SH-SY5Y (cell line): ENCODE measurements at regions not wholly inside any gene's neighbourhood (a gene's known extent, or its start where the extent isn't known, plus 50 kb on each side); places are given as distances from the start of the nearest gene placed in this dataset.
A peak's percentile ranks its signal among the peaks of the same experiment; 100 is the strongest.

Source experiments
- GATA2 ChIP-seq: IDR thresholded peaks from 2 replicates; pipeline ENCODE4 v1.6.1; 2011; ENCODE audit warnings: mild to moderate bottlenecking, low read depth, low read length
- GATA3 ChIP-seq: IDR thresholded peaks from 2 replicates; pipeline ENCODE4 v1.6.1; 2011; ENCODE audit warnings: low read depth, mild to moderate bottlenecking, low read length, moderate library complexity

GRCh38 chr6:78132671-78133410 is 480.0 kb downstream of the MEI4 start:
- no peak for TF ChIP-seq GATA3
- no peak for TF ChIP-seq GATA2

GRCh38 chr6:78150425-78150824 is 497.6 kb downstream of the MEI4 start:
- TF ChIP-seq GATA3: no peak

GRCh38 chr6:78153976-78154375 is 501.1 kb downstream of the MEI4 start:
- TF ChIP-seq GATA2 (no peak), GATA3 (no peak)

GRCh38 chr6:78157606-78158005 is 504.8 kb downstream of the MEI4 start:
- TF ChIP-seq GATA3 (no peak), GATA2 (no peak)

- TF ChIP-seq GATA2: no peak
Measured at GRCh38 chr6:78188891-78189290, 536.1 kb downstream of the MEI4 start.

- TF ChIP-seq GATA2: no peak
Measured at GRCh38 chr6:78192057-78192456, 539.2 kb downstream of the MEI4 start.

- TF ChIP-seq GATA3 (no peak), GATA2 (no peak)
Measured at GRCh38 chr6:78199044-78199443, 546.2 kb downstream of the MEI4 start.

- no peak for TF ChIP-seq GATA3
- TF ChIP-seq GATA2: no peak
Measured at GRCh38 chr6:78222226-78222625, 569.4 kb downstream of the MEI4 start.

- TF ChIP-seq GATA3: no peak
- no peak for TF ChIP-seq GATA2
Measured at GRCh38 chr6:78231002-78231401, 578.2 kb downstream of the MEI4 start.

- TF ChIP-seq GATA2 (no peak), GATA3 (no peak)
Measured at GRCh38 chr6:78243519-78243918, 590.7 kb downstream of the MEI4 start.

- TF ChIP-seq GATA3: no peak
- TF ChIP-seq GATA2: no peak
Measured at GRCh38 chr6:78251931-78252330, 599.1 kb downstream of the MEI4 start.

- no peak for TF ChIP-seq GATA2
- TF ChIP-seq GATA3: no peak
Measured at GRCh38 chr6:78253618-78254017, 600.8 kb downstream of the MEI4 start.

GRCh38 chr6:78259935-78260334 is 607.1 kb downstream of the MEI4 start:
- TF ChIP-seq GATA3: no peak
- TF ChIP-seq GATA2: no peak

GRCh38 chr6:78268591-78269452 is 598.5 kb upstream of the IRAK1BP1 start:
- TF ChIP-seq GATA3: peak; percentile 46; the same call in 1 of the 2 replicates
- no peak for TF ChIP-seq GATA2

GRCh38 chr6:78300885-78301284 is 566.5 kb upstream of the IRAK1BP1 start:
- no peak for TF ChIP-seq GATA2
- no peak for TF ChIP-seq GATA3
